ENCODE measurements at regions not wholly inside any gene's neighbourhood (a gene's known extent, or its start where the extent isn't known, plus 50 kb on each side); places are given as distances from the start of the nearest gene placed in this dataset.

- TF ChIP-seq BCLAF1 (IDR thresholded peaks at IDR 0.05) (no peak), NFIC (IDR thresholded peaks at IDR 0.05; ENCODE audit: low read depth, low read length) (no peak), POLR2AphosphoS5 (IDR thresholded peaks at IDR 0.05; ENCODE audit: low read length) (no peak), ZZZ3 (IDR thresholded peaks at IDR 0.05; ENCODE audit: control insufficient read depth, insufficient read length, low read depth) (no peak), POU2F2 (IDR thresholded peaks at IDR 0.05; ENCODE audit: borderline replicate concordance, low read depth, low read length) (no peak), HSF1 (IDR thresholded peaks at IDR 0.05; ENCODE audit: low read depth, low read length) (no peak), EP300 (IDR thresholded peaks at IDR 0.05; ENCODE audit: borderline replicate concordance in 1 of 2, control insufficient read depth in 1 of 2, low read depth in 2 of 2, low read length in 2 of 2) (no peak), IKZF1 (conservative IDR thresholded peaks at IDR 0.05) (no peak), YY1 (IDR thresholded peaks at IDR 0.05; ENCODE audit: low read depth, low read length) (no peak), RBBP5 (conservative IDR thresholded peaks at IDR 0.05) (no peak), POLR2AphosphoS2 (IDR thresholded peaks at IDR 0.05; ENCODE audit: low read depth, low read length) (no peak)
Measured at GRCh38 chrX:9317176-9317575, 147.7 kb upstream of the TBL1X start (continued).

Measured in GM12878 (cell line).